SW480 (cell line): ENCODE measurements at regions not wholly inside any gene's neighbourhood (a gene's known extent, or its start where the extent isn't known, plus 50 kb on each side); places are given as distances from the start of the nearest gene placed in this dataset.
A peak's percentile ranks its signal among the peaks of the same experiment; 100 is the strongest.
"Not testable (repeated sequence)": the region's sequence is repeated elsewhere in the genome, so short reads cannot be mapped to it uniquely, and the experiment has no call there.

Experiments used
- DNase-seq: peaks from one replicate; pipeline ENCODE4 v3.0.0-alpha.2; 2016; ENCODE audit warnings: low spot score

- no peak for DNase-seq
Observed at GRCh38 chr3:18236726-18237125, 188.4 kb downstream of the SATB1 start.

GRCh38 chr3:18234717-18235335 is 190.3 kb downstream of the SATB1 start:
- DNase-seq: peak; percentile 22

- no peak for DNase-seq
Observed at GRCh38 chr3:18233987-18234716, 191.0 kb downstream of the SATB1 start.

- no peak for DNase-seq
Observed at GRCh38 chr3:18232317-18232716, 192.8 kb downstream of the SATB1 start.

GRCh38 chr3:18228060-18228459 is 197.1 kb downstream of the SATB1 start:
- no peak for DNase-seq

- no peak for DNase-seq
Observed at GRCh38 chr3:18225709-18226108, 199.4 kb downstream of the SATB1 start.

- no peak for DNase-seq
Observed at GRCh38 chr3:18224426-18224825, 200.7 kb downstream of the SATB1 start.

GRCh38 chr3:18223974-18224373 is 201.2 kb downstream of the SATB1 start:
- DNase-seq: no peak

GRCh38 chr3:18223571-18223970 is 201.6 kb downstream of the SATB1 start:
- no peak for DNase-seq

- DNase-seq: no peak
Observed at GRCh38 chr3:18222686-18223085, 202.5 kb downstream of the SATB1 start.

- DNase-seq: no peak
Observed at GRCh38 chr3:18217507-18218174, 207.5 kb downstream of the SATB1 start.

GRCh38 chr3:18216996-18217395 is 208.1 kb downstream of the SATB1 start:
- no peak for DNase-seq

- DNase-seq: no peak
Observed at GRCh38 chr3:18215639-18216038, 209.5 kb downstream of the SATB1 start.

GRCh38 chr3:18211116-18211515 is 214.0 kb downstream of the SATB1 start:
- no peak for DNase-seq

GRCh38 chr3:18208856-18209255 is 216.3 kb downstream of the SATB1 start:
- no peak for DNase-seq

GRCh38 chr3:18208091-18208490 is 217.0 kb downstream of the SATB1 start:
- DNase-seq: no peak

GRCh38 chr3:18207226-18207625 is 217.9 kb downstream of the SATB1 start:
- DNase-seq: no peak

GRCh38 chr3:18205701-18206100 is 219.4 kb downstream of the SATB1 start:
- DNase-seq: not testable (repeated sequence)

GRCh38 chr3:18201315-18201714 is 223.8 kb downstream of the SATB1 start:
- DNase-seq: no peak

- DNase-seq: no peak
Observed at GRCh38 chr3:18199757-18200156, 225.4 kb downstream of the SATB1 start.

- DNase-seq: no peak
Observed at GRCh38 chr3:18195836-18196235, 229.3 kb downstream of the SATB1 start.

- DNase-seq: no peak
Observed at GRCh38 chr3:18194431-18194830, 230.7 kb downstream of the SATB1 start.

- DNase-seq: no peak
Observed at GRCh38 chr3:18190646-18191045, 234.5 kb downstream of the SATB1 start.
